ENCODE measurements at regions not wholly inside any gene's neighbourhood (a gene's known extent, or its start where the extent isn't known, plus 50 kb on each side); places are given as distances from the start of the nearest gene placed in this dataset.

DNA sequence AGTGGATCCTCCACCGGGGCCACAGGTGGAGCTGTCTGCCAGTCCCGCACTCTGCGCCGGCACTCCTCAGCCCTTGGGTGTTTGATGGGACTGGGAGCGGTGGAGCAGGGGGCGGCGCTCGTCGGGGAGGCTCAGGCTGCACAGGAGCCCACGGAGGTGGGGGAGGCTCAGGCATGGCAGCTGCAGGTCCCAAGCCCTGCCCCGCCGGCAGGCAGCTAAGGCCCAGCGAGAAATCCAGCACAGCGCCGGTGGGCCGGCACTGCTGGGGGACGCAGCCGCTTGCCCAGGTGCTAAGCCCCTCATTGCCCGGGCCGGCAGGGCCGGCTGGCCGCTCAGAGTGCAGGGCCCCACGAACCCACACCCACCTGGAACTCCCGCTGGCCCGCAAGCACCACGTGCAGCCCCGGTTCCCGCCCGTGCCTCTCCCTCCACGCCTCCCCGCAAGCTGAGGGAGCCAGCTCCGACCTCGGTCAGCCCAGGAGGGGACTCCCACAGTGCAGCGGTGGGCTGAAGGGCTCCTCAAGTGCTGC, 286.4 kb downstream of the RBM26 start:
- TF ChIP-seq, protein P1, sequence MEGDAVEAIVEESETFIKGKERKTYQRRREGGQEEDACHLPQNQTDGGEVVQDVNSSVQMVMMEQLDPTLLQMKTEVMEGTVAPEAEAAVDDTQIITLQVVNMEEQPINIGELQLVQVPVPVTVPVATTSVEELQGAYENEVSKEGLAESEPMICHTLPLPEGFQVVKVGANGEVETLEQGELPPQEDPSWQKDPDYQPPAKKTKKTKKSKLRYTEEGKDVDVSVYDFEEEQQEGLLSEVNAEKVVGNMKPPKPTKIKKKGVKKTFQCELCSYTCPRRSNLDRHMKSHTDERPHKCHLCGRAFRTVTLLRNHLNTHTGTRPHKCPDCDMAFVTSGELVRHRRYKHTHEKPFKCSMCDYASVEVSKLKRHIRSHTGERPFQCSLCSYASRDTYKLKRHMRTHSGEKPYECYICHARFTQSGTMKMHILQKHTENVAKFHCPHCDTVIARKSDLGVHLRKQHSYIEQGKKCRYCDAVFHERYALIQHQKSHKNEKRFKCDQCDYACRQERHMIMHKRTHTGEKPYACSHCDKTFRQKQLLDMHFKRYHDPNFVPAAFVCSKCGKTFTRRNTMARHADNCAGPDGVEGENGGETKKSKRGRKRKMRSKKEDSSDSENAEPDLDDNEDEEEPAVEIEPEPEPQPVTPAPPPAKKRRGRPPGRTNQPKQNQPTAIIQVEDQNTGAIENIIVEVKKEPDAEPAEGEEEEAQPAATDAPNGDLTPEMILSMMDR (IDR thresholded peaks at IDR 0.05; ENCODE audit: low read depth, low read length, poor library complexity, severe bottlenecking) = no peak
- no peak for TF ChIP-seq EZH2phosphoT487 (IDR thresholded peaks at IDR 0.05; ENCODE audit: borderline replicate concordance, low read length)
